HG03354 (cell line): ENCODE measurements at regions not wholly inside any gene's neighbourhood (a gene's known extent, or its start where the extent isn't known, plus 50 kb on each side); places are given as distances from the start of the nearest gene placed in this dataset.

Source experiments
- ATAC-seq: cut with Tn5 transposase; IDR thresholded peaks from one replicate; pipeline ENCODE4 v1.9.1; 2021; ENCODE audit warnings: mild to moderate bottlenecking; ENCODE audit not compliant: unreplicated experiment, poor library complexity, severe bottlenecking

DNA sequence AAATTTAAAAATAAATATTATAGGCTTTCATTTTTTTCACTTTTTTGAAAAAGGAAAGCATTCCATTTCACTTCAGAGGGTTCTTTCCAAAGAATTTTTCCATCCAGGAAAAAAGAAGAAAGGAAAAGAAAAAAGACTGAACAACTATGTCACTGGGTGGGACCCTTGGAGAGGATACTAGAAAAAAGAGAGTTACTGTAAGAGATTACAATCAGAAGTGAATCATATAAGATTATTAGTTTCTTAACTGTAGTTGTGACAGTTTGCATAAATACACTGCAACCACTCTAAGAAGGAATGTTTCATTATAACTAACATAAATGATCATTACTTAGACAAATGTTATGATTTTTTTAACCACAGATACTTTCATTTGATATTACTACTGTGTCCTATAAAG is 87.8 kb downstream of the KLF12 start:
- ATAC-seq = no peak

GRCh38 chr13:74045583-74045982 is 88.6 kb downstream of the KLF12 start:
- no peak for ATAC-seq

DNA sequence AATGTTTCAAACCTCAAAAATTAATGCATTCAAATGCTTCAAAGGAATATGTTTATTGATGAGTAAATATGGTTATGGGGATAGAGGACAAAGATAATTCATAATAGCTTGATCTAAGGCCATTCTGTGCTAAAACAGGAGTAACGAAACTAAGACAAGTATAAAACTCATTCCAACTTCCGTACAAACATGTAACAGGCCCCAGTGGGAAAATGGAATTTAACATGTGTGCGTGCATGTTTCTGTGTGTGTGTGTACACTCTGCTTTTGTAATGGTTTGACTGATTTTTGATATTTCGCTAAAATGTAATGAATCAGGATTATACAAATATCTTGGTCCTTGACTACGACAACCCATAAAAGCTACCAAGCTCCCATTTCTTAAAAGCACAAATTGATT is 91.0 kb downstream of the KLF12 start:
- no peak for ATAC-seq

- peak; percentile 88 for ATAC-seq
Measured at GRCh38 chr13:74040200-74040599, 94.0 kb downstream of the KLF12 start.

DNA sequence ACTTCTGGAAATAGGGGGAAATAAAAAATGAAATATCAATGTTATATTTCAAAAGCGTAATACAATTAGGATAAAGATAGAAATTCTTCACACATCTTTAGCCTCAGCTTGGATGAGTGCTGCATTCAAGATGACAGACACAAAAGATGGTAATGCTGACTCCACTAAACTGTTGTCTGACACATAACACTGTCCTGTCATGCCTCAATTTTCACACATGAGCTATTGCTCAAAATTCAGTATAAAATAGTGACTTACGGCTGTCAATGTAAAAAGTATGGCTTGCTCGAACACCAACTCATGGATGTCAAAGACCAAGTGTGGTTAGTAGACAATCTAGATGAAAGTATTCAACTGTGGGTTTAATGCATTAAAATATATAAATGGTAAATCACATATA is 94.5 kb downstream of the KLF12 start:
- ATAC-seq = no peak

DNA sequence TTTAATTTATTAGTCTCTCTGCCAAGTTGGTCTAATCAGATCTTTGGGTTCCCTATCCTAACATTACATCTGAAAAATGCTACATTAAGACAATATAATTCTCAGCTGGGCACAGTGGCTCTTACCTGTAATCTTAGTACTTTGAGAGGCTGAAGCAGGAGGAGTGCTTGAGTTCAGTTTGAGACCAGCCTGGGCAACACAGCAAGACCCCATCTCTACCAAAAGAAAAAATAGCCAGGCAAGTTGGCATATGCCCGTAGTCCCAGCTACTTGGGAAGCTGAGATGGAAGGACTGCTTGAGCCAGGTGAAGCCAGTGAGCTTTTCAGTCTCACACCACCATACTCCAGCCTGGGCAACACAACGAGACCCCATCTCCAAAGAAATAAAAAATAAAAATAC is 95.0 kb downstream of the KLF12 start:
- no peak for ATAC-seq

DNA sequence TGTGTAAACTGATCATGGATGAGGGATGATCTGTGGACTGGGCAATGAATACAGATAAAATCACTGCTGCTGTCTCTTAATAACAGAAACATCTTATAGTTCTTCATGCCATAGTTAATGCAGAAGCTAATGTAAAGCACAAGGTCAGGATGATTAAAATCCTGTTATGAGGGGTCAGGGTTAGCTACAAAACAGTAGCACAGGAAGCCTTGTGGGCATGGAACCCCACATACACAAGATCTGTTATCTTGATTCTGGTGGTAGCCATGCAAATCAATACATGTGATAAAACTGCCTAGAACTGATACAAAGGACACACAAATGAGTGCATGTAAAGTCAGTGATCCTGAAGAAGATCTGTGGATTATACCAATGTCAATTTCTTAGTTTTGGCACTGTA is 96.4 kb downstream of the KLF12 start:
- ATAC-seq = peak; percentile 36

DNA sequence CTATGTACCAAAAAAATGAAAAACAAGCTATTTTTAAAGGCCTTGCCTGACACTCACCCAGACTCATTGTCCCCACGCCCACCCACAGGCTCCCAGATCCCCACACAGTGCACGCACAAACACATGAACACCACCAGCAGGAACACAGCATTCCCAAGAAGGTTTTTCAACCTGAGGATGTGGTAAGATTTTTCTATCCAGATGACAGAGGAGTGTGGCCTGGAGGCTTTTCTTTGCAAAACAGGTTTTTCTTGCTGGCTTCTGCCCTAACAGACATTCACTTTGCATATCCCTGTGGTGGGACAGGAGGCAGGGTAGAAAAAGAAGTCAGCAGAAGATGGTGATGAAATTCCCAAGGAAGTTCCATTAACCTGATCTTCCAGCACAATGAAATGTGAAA is 97.8 kb downstream of the KLF12 start:
- ATAC-seq = no peak

DNA sequence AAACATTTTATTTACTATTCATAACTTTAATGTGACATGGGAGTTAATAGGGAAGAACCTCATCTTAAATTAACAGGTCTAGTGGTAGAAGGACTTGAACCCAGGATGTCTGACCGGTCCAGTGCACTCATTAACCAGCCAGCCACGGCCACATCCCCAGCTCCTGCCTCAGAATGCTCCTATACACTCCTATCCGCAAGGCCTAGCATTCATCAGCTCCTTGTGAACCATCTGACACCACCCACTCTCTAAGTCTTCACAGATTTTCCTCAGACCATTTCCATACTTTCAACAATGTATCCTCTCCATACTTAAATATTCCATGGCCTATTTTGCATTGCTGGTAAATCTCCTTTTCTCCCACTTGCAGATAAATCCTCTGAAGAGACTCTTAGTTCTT is 98.3 kb downstream of the KLF12 start:
- no peak for ATAC-seq

DNA sequence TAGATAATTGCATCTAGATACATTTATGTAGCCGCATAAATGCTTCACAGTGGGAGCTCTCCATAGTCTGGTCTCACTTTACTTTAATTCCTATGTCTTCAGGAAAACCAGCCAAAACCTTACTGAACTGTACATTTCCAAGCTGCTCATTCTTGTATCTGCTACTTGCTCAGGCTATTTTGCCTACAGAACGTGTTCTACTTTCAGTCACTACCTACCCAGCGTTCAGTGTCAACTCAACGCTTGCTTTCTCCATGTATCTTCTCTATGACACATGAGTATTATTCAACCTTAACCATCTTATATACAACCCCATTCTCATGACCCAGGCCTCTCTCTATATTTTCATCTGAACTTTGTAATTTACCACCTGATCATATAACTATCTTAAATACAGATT is 101.9 kb downstream of the KLF12 start:
- ATAC-seq = no peak

DNA sequence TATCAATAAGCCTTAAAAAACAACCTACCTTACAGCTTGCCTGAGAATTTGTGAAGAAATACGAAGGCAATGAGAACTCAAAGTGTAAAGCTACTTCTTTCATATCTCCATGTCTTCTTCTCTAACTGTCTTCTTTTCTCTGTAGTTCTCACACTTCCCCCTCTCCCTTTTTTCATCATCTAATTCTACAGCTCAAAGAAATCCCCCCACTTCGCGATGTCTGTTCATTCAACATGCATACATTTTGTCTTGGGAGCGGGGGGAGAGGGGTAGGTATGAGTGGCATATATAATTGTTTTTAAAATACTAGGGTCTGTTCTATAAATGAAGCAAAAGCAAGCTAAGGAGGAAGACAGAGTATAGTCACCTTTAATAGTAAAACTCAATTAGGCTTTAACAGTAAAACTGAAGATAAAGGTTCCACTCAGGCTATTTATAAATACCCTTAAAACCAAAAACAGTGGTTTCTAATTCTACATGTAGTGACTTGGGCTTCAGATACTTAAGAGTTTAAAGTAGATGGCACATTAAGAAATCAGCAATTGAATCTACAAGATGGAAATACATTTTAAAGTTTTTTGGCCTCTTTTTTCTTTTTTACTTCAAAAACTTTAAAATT is 106.9 kb downstream of the KLF12 start:
- ATAC-seq = peak; percentile 48

DNA sequence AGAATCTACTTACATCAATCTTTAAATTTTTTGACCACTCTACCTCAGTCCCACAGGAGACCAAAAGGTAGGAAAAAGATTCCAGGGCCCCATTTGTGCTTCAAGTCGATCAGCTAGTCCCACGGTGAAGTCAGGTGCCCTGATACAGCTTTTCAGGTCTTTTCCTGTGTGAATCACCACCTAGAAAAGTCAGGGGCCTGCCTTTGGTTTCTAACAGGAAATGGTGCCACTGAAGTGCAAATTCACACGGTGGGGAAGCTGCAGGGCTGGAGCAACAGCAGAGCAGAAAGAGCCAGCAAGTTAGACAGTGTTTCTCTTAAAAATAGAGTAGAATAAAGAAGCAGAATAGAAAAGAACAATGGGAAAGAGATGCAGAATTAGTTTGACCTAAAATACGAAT is 107.5 kb downstream of the KLF12 start:
- ATAC-seq = peak; percentile 96

GRCh38 chr13:74025369-74025768 is 108.8 kb downstream of the KLF12 start:
- ATAC-seq = no peak

GRCh38 chr13:74024856-74025255 is 109.3 kb downstream of the KLF12 start:
- ATAC-seq = no peak

DNA sequence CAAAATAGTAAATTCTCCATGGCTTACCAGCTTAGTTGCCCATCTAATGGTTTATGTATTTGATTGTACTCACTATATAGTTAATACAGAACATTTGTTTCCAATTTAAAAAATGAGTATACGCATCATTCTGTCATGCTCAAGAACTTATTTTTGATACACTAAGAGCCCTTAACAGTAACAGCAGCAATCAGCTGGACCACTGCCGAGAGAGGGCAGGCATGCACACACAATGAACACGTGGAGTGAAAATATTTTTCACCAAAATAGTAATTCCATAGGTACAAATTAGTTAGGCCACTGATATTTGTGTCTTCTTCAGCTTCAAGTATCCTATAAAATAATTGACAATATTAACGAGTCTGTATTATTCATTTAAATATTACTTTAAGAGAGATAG is 109.9 kb downstream of the KLF12 start:
- ATAC-seq = no peak

DNA sequence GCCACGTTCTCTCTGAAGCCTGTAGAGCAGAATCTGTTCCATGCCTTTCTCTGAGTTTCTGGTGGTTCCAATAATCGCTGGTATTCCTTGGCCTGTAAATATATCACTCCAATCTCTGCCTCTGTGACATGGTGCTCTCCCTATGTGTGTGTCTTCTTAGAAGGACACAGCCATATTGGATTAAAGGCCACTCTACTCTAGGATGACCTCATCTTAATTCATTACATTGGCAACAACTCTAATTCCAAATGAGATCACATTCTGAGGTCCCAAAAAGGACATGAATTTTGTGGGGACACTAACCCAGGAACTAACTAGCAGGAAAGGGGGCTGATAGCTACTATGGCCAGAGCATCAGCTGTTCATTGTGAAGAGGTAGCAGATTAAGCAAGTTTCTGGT is 110.7 kb downstream of the KLF12 start:
- ATAC-seq = no peak

GRCh38 chr13:74021505-74021904 is 112.7 kb downstream of the KLF12 start:
- no peak for ATAC-seq

GRCh38 chr13:74018062-74018431 is 116.2 kb downstream of the KLF12 start:
- ATAC-seq = no peak

GRCh38 chr13:74017301-74018061 is 116.7 kb downstream of the KLF12 start:
- ATAC-seq = peak; percentile 88

DNA sequence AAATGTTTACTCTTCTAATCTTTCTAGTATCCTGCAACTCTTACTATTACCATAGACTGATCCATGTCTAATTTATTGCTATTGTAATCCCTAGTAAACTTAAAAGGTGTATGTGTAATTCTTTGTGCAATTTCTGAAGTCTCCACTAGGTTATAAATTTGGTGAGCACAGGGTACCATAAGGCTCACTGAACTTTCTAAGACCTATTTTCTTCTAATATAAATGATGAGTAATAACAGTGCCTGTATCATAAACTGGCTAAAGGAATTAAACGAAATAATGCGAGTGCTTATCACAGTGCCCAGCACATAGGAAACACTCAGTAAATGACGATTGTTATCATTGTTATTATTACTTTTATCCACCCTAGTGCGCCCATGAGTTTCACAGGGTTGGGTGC is 119.1 kb downstream of the KLF12 start:
- peak; percentile 65 for ATAC-seq

DNA sequence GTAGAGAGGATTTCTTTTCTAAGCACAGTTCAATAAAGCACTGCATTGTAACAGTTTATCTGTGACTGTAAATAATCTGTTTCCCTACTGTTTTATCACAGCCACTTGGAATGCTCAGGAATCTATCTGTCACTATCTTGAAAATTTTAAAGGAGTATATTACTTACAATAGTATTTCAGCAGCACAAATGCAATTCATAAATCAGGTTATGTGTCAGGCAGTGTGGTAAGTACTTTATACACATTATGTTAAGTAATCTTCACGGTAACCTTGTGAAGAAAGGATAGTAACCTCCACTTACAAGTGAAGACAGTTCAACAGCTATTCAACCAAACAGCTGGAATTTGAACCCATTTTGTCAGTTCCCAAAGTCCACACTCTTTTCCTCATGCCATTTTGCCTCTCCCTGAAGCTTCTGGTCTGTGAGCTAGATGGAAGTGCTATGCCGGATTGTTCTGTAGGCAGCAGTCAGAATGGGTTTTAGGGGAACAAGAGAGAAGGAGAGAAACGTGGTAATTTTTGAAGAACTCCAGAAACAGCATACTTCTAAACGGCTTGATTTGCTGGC is 125.0 kb downstream of the KLF12 start:
- ATAC-seq = no peak
